ACC112 (cell line): ENCODE measurements at regions not wholly inside any gene's neighbourhood (a gene's known extent, or its start where the extent isn't known, plus 50 kb on each side); places are given as distances from the start of the nearest gene placed in this dataset.
"Not testable (repeated sequence)": the region's sequence is repeated elsewhere in the genome, so short reads cannot be mapped to it uniquely, and the experiment has no call there.

ENCODE experiments used
- H2AFZ ChIP-seq: fragments of 200-600 bp; sonication (generic); one replicate; pipeline ENCODE4 v1.6.0; 2017; ENCODE audit warnings: antibody characterized with exemption, low read length; ENCODE audit not compliant: unreplicated experiment
- H3K27ac ChIP-seq: fragments of 200-600 bp; sonication (generic); 2 replicates; pipeline ENCODE4 v1.5.1; 2014; ENCODE audit warnings: low read depth, mild to moderate bottlenecking, antibody characterized with exemption, low read length, moderate library complexity
- H3K27me3 ChIP-seq: fragments of 200-600 bp; sonication (generic); 2 replicates; pipeline ENCODE4 v1.6.1; 2014; ENCODE audit warnings: mild to moderate bottlenecking, antibody characterized with exemption, low read length, moderate library complexity, mixed read lengths; ENCODE audit not compliant: insufficient read depth
- H3K36me3 ChIP-seq: fragments of 200-600 bp; sonication (generic); 2 replicates; pipeline ENCODE4 v1.6.1; 2016; ENCODE audit warnings: mild to moderate bottlenecking, antibody characterized with exemption, low read length, moderate library complexity, mixed read lengths; ENCODE audit not compliant: insufficient read depth
- H3K4me1 ChIP-seq: fragments of 200-600 bp; sonication (generic); one replicate; pipeline ENCODE4 v1.6.1; 2016; ENCODE audit warnings: low read length, mixed read lengths; ENCODE audit not compliant: insufficient read depth, unreplicated experiment, control insufficient read depth
- H3K4me3 ChIP-seq: fragments of 200-600 bp; sonication (generic); 2 replicates; pipeline ENCODE4 v1.5.1; 2014; ENCODE audit warnings: mild to moderate bottlenecking, low read depth, low read length
- H3K79me2 ChIP-seq: fragments of 200-600 bp; sonication (generic); one replicate; pipeline ENCODE4 v1.6.0; 2016; ENCODE audit warnings: low read length; ENCODE audit not compliant: control insufficient read depth, unreplicated experiment, insufficient read depth

- Histone ChIP-seq H2AFZ (no peak overlapping the region), H3K27me3 (no peaks in the 10 kb centered on the region), H3K4me1 (no peaks in the 10 kb centered on the region), H3K4me3 (no peak overlapping the region), H3K27ac (no peak overlapping the region), H3K79me2 (no peaks in the 10 kb centered on the region), H3K36me3 (no peaks in the 10 kb centered on the region)
Observed at GRCh38 chr4:162847945-162848549, 318.6 kb downstream of the NAF1 start.

- Histone ChIP-seq H3K4me1 (no peaks in the 10 kb centered on the region), H3K27ac (no peak overlapping the region), H3K4me3 (no peak overlapping the region), H3K79me2 (no peaks in the 10 kb centered on the region), H3K27me3 (no peaks in the 10 kb centered on the region), H3K36me3 (no peaks in the 10 kb centered on the region), H2AFZ (no peak overlapping the region)
Observed at GRCh38 chr4:162841753-162842152, 324.9 kb downstream of the NAF1 start.

- Histone ChIP-seq H3K27ac (no peak overlapping the region), H2AFZ (no peak overlapping the region), H3K79me2 (no peaks in the 10 kb centered on the region)
Observed at GRCh38 chr4:162839814-162840213, 326.9 kb downstream of the NAF1 start.

GRCh38 chr4:162838671-162839070 is 328.0 kb downstream of the NAF1 start:
- H2AFZ ChIP-seq = no peak overlapping the region
- H3K27me3 ChIP-seq = no peaks in the 10 kb centered on the region
- no peaks in the 10 kb centered on the region for H3K4me1 ChIP-seq
- no peaks in the 10 kb centered on the region for H3K36me3 ChIP-seq
- no peaks in the 10 kb centered on the region for H3K79me2 ChIP-seq
- H3K4me3 ChIP-seq = no peak overlapping the region
- no peak overlapping the region for H3K27ac ChIP-seq

More at GRCh38 chr4:162839814-162840213, 326.9 kb downstream of the NAF1 start:
- H3K27me3 ChIP-seq = no peaks in the 10 kb centered on the region
- H3K4me1 ChIP-seq = no peaks in the 10 kb centered on the region
- H3K4me3 ChIP-seq = no peak overlapping the region
- no peaks in the 10 kb centered on the region for H3K36me3 ChIP-seq

GRCh38 chr4:162837679-162838078 is 329.0 kb downstream of the NAF1 start:
- no peaks in the 10 kb centered on the region for H3K27me3 ChIP-seq
- no peak overlapping the region for H3K27ac ChIP-seq
- H3K79me2 ChIP-seq = no peaks in the 10 kb centered on the region
- H3K4me1 ChIP-seq = no peaks in the 10 kb centered on the region
- no peak overlapping the region for H2AFZ ChIP-seq
- no peak overlapping the region for H3K4me3 ChIP-seq
- no peaks in the 10 kb centered on the region for H3K36me3 ChIP-seq

GRCh38 chr4:162837241-162837640 is 329.4 kb downstream of the NAF1 start:
- Histone ChIP-seq H2AFZ (no peak overlapping the region), H3K4me3 (no peak overlapping the region), H3K27ac (no peak overlapping the region), H3K36me3 (no peaks in the 10 kb centered on the region), H3K79me2 (no peaks in the 10 kb centered on the region), H3K4me1 (no peaks in the 10 kb centered on the region), H3K27me3 (no peaks in the 10 kb centered on the region)

- no peak overlapping the region for H3K4me3 ChIP-seq
- H3K27ac ChIP-seq = no peak overlapping the region
- no peaks in the 10 kb centered on the region for H3K4me1 ChIP-seq
- no peaks in the 10 kb centered on the region for H3K36me3 ChIP-seq
- H3K27me3 ChIP-seq = no peaks in the 10 kb centered on the region
- no peaks in the 10 kb centered on the region for H3K79me2 ChIP-seq
- H2AFZ ChIP-seq = no peak overlapping the region
Observed at GRCh38 chr4:162836773-162837172, 329.9 kb downstream of the NAF1 start.

GRCh38 chr4:162836258-162836657 is 330.4 kb downstream of the NAF1 start:
- H3K27me3 ChIP-seq, H3K27ac ChIP-seq, H2AFZ ChIP-seq, H3K4me1 ChIP-seq, H3K4me3 ChIP-seq, H3K36me3 ChIP-seq, H3K79me2 ChIP-seq: not testable (repeated sequence)

- no peak overlapping the region for H3K27ac ChIP-seq
- H2AFZ ChIP-seq = no peak overlapping the region
- H3K4me3 ChIP-seq = no peak overlapping the region
- no peaks in the 10 kb centered on the region for H3K79me2 ChIP-seq
- no peaks in the 10 kb centered on the region for H3K27me3 ChIP-seq
- H3K4me1 ChIP-seq = no peaks in the 10 kb centered on the region
- no peaks in the 10 kb centered on the region for H3K36me3 ChIP-seq
Observed at GRCh38 chr4:162830899-162831298, 335.8 kb downstream of the NAF1 start.

- H3K79me2 ChIP-seq, H3K27me3 ChIP-seq, H2AFZ ChIP-seq, H3K36me3 ChIP-seq, H3K4me3 ChIP-seq, H3K4me1 ChIP-seq, H3K27ac ChIP-seq: not testable (repeated sequence)
Observed at GRCh38 chr4:162817374-162817773, 349.3 kb downstream of the NAF1 start.

- no peaks in the 10 kb centered on the region for H3K79me2 ChIP-seq
- H3K4me1 ChIP-seq = no peaks in the 10 kb centered on the region
- no peak overlapping the region for H3K27ac ChIP-seq
- H3K4me3 ChIP-seq = no peak overlapping the region
- no peak overlapping the region for H2AFZ ChIP-seq
- H3K27me3 ChIP-seq = no peaks in the 10 kb centered on the region
- no peaks in the 10 kb centered on the region for H3K36me3 ChIP-seq
Observed at GRCh38 chr4:162804351-162804924, 362.3 kb downstream of the NAF1 start.
